ENCODE measurements at regions not wholly inside any gene's neighbourhood (a gene's known extent, or its start where the extent isn't known, plus 50 kb on each side); places are given as distances from the start of the nearest gene placed in this dataset.
A peak's percentile ranks its signal among the peaks of the same experiment; 100 is the strongest.

- intact Hi-C loops (cut with micrococcal nuclease; ENCODE audit: unreplicated experiment), result loop anchor here (1.0 kb wide), 1 partner anchor 35 kb away; no protein-coding TSS in a partner anchor
These were observed 65.2 kb downstream of the NR2F2 start for GRCh38 chr15:96395687-96396086.

GRCh38 chr15:96398776-96399175, 68.3 kb downstream of the NR2F2 start:
- H3K4me1 Mint-ChIP-seq (ENCODE audit: low read depth, unreplicated experiment), result peaks cover 6% of the 10 kb centered on the region
- CTCF ChIA-PET, result no interaction called here
- POLR2A ChIA-PET, result no interaction called here
- H3K27me3 Mint-ChIP-seq (ENCODE audit: insufficient read depth, unreplicated experiment), result no peaks in the 10 kb centered on the region
- no peak overlapping the region for H3K4me3 ChIP-seq (ENCODE audit: low read depth, low read length)
- no peaks in the 10 kb centered on the region for H3K9me3 Mint-ChIP-seq (ENCODE audit: unreplicated experiment)
- H3K27me3 ChIP-seq (replicated peaks; ENCODE audit: control insufficient read depth, insufficient read depth, low read length), result no peaks in the 10 kb centered on the region
- BruUV-seq (replicated peaks), result no TSS peak
- H3K27ac Mint-ChIP-seq (ENCODE audit: unreplicated experiment), result no peak overlapping the region
- H3K9me3 ChIP-seq, result no peaks in the 10 kb centered on the region
- H3K4me3 Mint-ChIP-seq (ENCODE audit: unreplicated experiment), result no peak overlapping the region
- no peaks in the 10 kb centered on the region for H3K36me3 Mint-ChIP-seq (ENCODE audit: insufficient read depth, unreplicated experiment)
- H3K36me3 ChIP-seq (ENCODE audit: control insufficient read depth, insufficient read depth, low read length), result no peaks in the 10 kb centered on the region
- no peak for DNase-seq
- no peak for TF ChIP-seq CTCF (IDR thresholded peaks at IDR 0.05; ENCODE audit: insufficient read depth in 1 of 2, low read depth in 1 of 2, low read length in 1 of 2, severe bottlenecking in 1 of 2, unreplicated experiment in 1 of 2)
- no peaks in the 10 kb centered on the region for H3K4me1 ChIP-seq
- intact Hi-C loops (cut with micrococcal nuclease; ENCODE audit: unreplicated experiment), result no loop called here

More at GRCh38 chr15:96395687-96396086, 65.2 kb downstream of the NR2F2 start:
- Mint-ChIP-seq H3K27me3 (ENCODE audit: insufficient read depth, unreplicated experiment) (no peaks in the 10 kb centered on the region), H3K4me1 (ENCODE audit: low read depth, unreplicated experiment) (peaks cover 6% of the 10 kb centered on the region), H3K36me3 (ENCODE audit: insufficient read depth, unreplicated experiment) (no peaks in the 10 kb centered on the region), H3K27ac (ENCODE audit: unreplicated experiment) (no peak overlapping the region), H3K9me3 (ENCODE audit: unreplicated experiment) (no peaks in the 10 kb centered on the region), H3K4me3 (ENCODE audit: unreplicated experiment) (no peak overlapping the region)
- POLR2A ChIA-PET, result no interaction called here
- DNase-seq, result no peak
- CTCF ChIA-PET, result no interaction called here
- Histone ChIP-seq H3K4me3 (ENCODE audit: low read depth, low read length) (no peak overlapping the region), H3K4me1 (no peaks in the 10 kb centered on the region), H3K36me3 (ENCODE audit: control insufficient read depth, insufficient read depth, low read length) (no peaks in the 10 kb centered on the region), H3K27me3 (replicated peaks; ENCODE audit: control insufficient read depth, insufficient read depth, low read length) (no peaks in the 10 kb centered on the region), H3K9me3 (no peaks in the 10 kb centered on the region)
- no TSS peak for BruUV-seq (replicated peaks)
- TF ChIP-seq CTCF (IDR thresholded peaks at IDR 0.05; ENCODE audit: insufficient read depth in 1 of 2, low read depth in 1 of 2, low read length in 1 of 2, severe bottlenecking in 1 of 2, unreplicated experiment in 1 of 2), result peak in 1 of 2 experiments; percentile 6

GRCh38 chr15:96402403-96402802, 71.9 kb downstream of the NR2F2 start:
- Histone ChIP-seq H3K4me3 (ENCODE audit: low read depth, low read length) (no peak overlapping the region), H3K36me3 (ENCODE audit: control insufficient read depth, insufficient read depth, low read length) (no peaks in the 10 kb centered on the region), H3K27me3 (replicated peaks; ENCODE audit: control insufficient read depth, insufficient read depth, low read length) (no peaks in the 10 kb centered on the region), H3K9me3 (no peaks in the 10 kb centered on the region), H3K4me1 (no peaks in the 10 kb centered on the region)
- POLR2A ChIA-PET, result no interaction called here
- no peak overlapping the region for H3K4me3 Mint-ChIP-seq (ENCODE audit: unreplicated experiment)
- no peaks in the 10 kb centered on the region for H3K4me1 Mint-ChIP-seq (ENCODE audit: low read depth, unreplicated experiment)
- no TSS peak for BruUV-seq (replicated peaks)
- CTCF ChIA-PET, result interaction anchor here (0.6 kb wide), 1 partner anchor 14 kb away, joined by 3 read pairs; no protein-coding TSS in a partner anchor
- TF ChIP-seq CTCF (IDR thresholded peaks at IDR 0.05; ENCODE audit: insufficient read depth in 1 of 2, low read depth in 1 of 2, low read length in 1 of 2, severe bottlenecking in 1 of 2, unreplicated experiment in 1 of 2), result no peak
- no peak overlapping the region for H3K27ac Mint-ChIP-seq (ENCODE audit: unreplicated experiment)
- no peak for DNase-seq
- intact Hi-C loops (cut with micrococcal nuclease; ENCODE audit: unreplicated experiment), result no loop called here
- H3K9me3 Mint-ChIP-seq (ENCODE audit: unreplicated experiment), result no peaks in the 10 kb centered on the region
- H3K27me3 Mint-ChIP-seq (ENCODE audit: insufficient read depth, unreplicated experiment), result peaks cover 10% of the 10 kb centered on the region
- no peaks in the 10 kb centered on the region for H3K36me3 Mint-ChIP-seq (ENCODE audit: insufficient read depth, unreplicated experiment)
